Tibial artery (tissue), 4 donors: ENCODE measurements at regions not wholly inside any gene's neighbourhood (a gene's known extent, or its start where the extent isn't known, plus 50 kb on each side); places are given as distances from the start of the nearest gene placed in this dataset.
"Not testable (repeated sequence)": the region's sequence is repeated elsewhere in the genome, so short reads cannot be mapped to it uniquely, and the experiment has no call there.

Experiments used
- DNase-seq, 2 donors: peaks; one replicate each; pipeline ENCODE4 v3.0.0-alpha.2; 2019
- H3K27ac ChIP-seq, 2 donors: fragments of 200-600 bp; sonication (generic) in 1 of 2; 1 replicate in 1 of 2; 2 replicates in 1 of 2; pipeline ENCODE4 v1.5.1; 2018 to 2019; ENCODE audit warnings: mild to moderate bottlenecking in 1 of 2
- H3K27me3 ChIP-seq, 2 donors: fragments of 200-600 bp; sonication (generic) in 1 of 2; one replicate each; pipeline versions ENCODE4 v1.5.1 to v1.6.0; 2016 to 2019
- H3K36me3 ChIP-seq, 3 donors: fragments of 200-600 bp; sonication (generic) in 2 of 3; one replicate each; pipeline ENCODE4 v1.5.1; 2016 to 2019; ENCODE audit warnings: mild to moderate bottlenecking in 2 of 3
- H3K4me1 ChIP-seq, 4 donors: fragments of 200-600 bp; sonication (generic) in 2 of 4; 1 replicate in 3 of 4; 2 replicates in 1 of 4; pipeline ENCODE4 v1.5.1; 2016 to 2019
- H3K4me3 ChIP-seq, 2 donors: fragments of 200-600 bp; sonication (generic) in 1 of 2; 1 replicate in 1 of 2; 2 replicates in 1 of 2; pipeline ENCODE4 v1.5.1; 2018 to 2019; ENCODE audit warnings: mild to moderate bottlenecking in 2 of 2
- H3K9me3 ChIP-seq, 3 donors: fragments of 200-600 bp; sonication (generic) in 1 of 3; one replicate each; pipeline ENCODE4 v1.5.1; 2016 to 2019
- CTCF ChIP-seq, 2 experiments: fragments of 200-600 bp in 1 of 2; fragments of 450-650 bp in 1 of 2; IDR thresholded peaks; one replicate each; pipeline ENCODE4 v1.5.1; 2017 to 2019; ENCODE audit warnings: antibody characterized with exemption in 2 of 2, mild to moderate bottlenecking in 1 of 2, moderate library complexity in 1 of 2
- intact Hi-C: fragments of 100-400 bp; cut with DNase I; formaldehyde crosslinking; loops from one replicate; pipeline ENCODE4 v1.15.0; 2023; ENCODE audit warnings: low total_unique reads

- intact Hi-C loops = no loop called here
- no peaks in the 10 kb centered on the region for H3K36me3 ChIP-seq
- TF ChIP-seq CTCF (IDR thresholded peaks at IDR 0.05) = no peak
Observed at GRCh38 chr2:16939771-16940170, 274.1 kb upstream of the CYRIA start.

GRCh38 chr2:16933355-16933754, 267.7 kb upstream of the CYRIA start:
- H3K36me3 ChIP-seq = no peaks in the 10 kb centered on the region
- H3K9me3 ChIP-seq = no peaks in the 10 kb centered on the region
- intact Hi-C loops = no loop called here
- H3K4me3 ChIP-seq = no peak overlapping the region
- no peak overlapping the region for H3K27ac ChIP-seq
- no peaks in the 10 kb centered on the region for H3K27me3 ChIP-seq
- H3K4me1 ChIP-seq = no peaks in the 10 kb centered on the region
- TF ChIP-seq CTCF (IDR thresholded peaks at IDR 0.05) = no peak
- no peak for DNase-seq

More at GRCh38 chr2:16939771-16940170, 274.1 kb upstream of the CYRIA start:
- Histone ChIP-seq H3K4me1 (no peaks in the 10 kb centered on the region), H3K4me3 (no peak overlapping the region), H3K9me3 (no peaks in the 10 kb centered on the region), H3K27me3 (no peaks in the 10 kb centered on the region), H3K27ac (no peak overlapping the region)
- no peak for DNase-seq

- no peak for TF ChIP-seq CTCF (IDR thresholded peaks at IDR 0.05)
- H3K27ac ChIP-seq = no peak overlapping the region
- no peak for DNase-seq
- intact Hi-C loops = no loop called here
- H3K36me3 ChIP-seq = no peaks in the 10 kb centered on the region
- H3K4me3 ChIP-seq = no peak overlapping the region
- H3K4me1 ChIP-seq = no peaks in the 10 kb centered on the region
- H3K27me3 ChIP-seq = no peaks in the 10 kb centered on the region
- no peaks in the 10 kb centered on the region for H3K9me3 ChIP-seq
Observed at GRCh38 chr2:16932826-16933225, 267.2 kb upstream of the CYRIA start.

- intact Hi-C loops = no loop called here
- no peak for DNase-seq
- Histone ChIP-seq H3K36me3 (no peaks in the 10 kb centered on the region), H3K4me3 (no peak overlapping the region), H3K27me3 (no peaks in the 10 kb centered on the region), H3K4me1 (no peaks in the 10 kb centered on the region), H3K27ac (no peak overlapping the region), H3K9me3 (no peaks in the 10 kb centered on the region)
- no peak for TF ChIP-seq CTCF (IDR thresholded peaks at IDR 0.05)
Observed at GRCh38 chr2:16931441-16931840, 265.8 kb upstream of the CYRIA start.

- intact Hi-C loops = no loop called here
- H3K27me3 ChIP-seq = no peaks in the 10 kb centered on the region
- H3K9me3 ChIP-seq = no peaks in the 10 kb centered on the region
- H3K4me1 ChIP-seq = no peaks in the 10 kb centered on the region
- no peak overlapping the region for H3K4me3 ChIP-seq
- no peak overlapping the region for H3K27ac ChIP-seq
- no peaks in the 10 kb centered on the region for H3K36me3 ChIP-seq
- no peak for DNase-seq
- TF ChIP-seq CTCF (IDR thresholded peaks at IDR 0.05) = no peak
Observed at GRCh38 chr2:16927398-16927797, 261.8 kb upstream of the CYRIA start.

- Histone ChIP-seq H3K4me3 (no peak overlapping the region), H3K36me3 (no peaks in the 10 kb centered on the region), H3K27ac (no peak overlapping the region), H3K9me3 (no peaks in the 10 kb centered on the region), H3K27me3 (no peaks in the 10 kb centered on the region), H3K4me1 (no peaks in the 10 kb centered on the region)
- TF ChIP-seq CTCF (IDR thresholded peaks at IDR 0.05) = no peak
- DNase-seq = no peak
- intact Hi-C loops = no loop called here
Observed at GRCh38 chr2:16925145-16925544, 259.5 kb upstream of the CYRIA start.

- DNase-seq, H3K9me3 ChIP-seq, H3K36me3 ChIP-seq, H3K4me3 ChIP-seq, H3K27ac ChIP-seq, H3K27me3 ChIP-seq, H3K4me1 ChIP-seq, intact Hi-C loops: not testable (repeated sequence)
Observed at GRCh38 chr2:16915341-16915755, 249.7 kb upstream of the CYRIA start.
